Retinal pigment epithelial cell (primary cell): ENCODE measurements at regions not wholly inside any gene's neighbourhood (a gene's known extent, or its start where the extent isn't known, plus 50 kb on each side); places are given as distances from the start of the nearest gene placed in this dataset.

ENCODE experiments used
- DNase-seq: peaks from one replicate; pipeline ENCODE4 v3.0.0-alpha.2; 2010; ENCODE audit warnings: low read depth
- H3K4me3 ChIP-seq: 2 replicates; pipeline ENCODE4 v1.5.1; 2011; ENCODE audit warnings: mild to moderate bottlenecking, low read length, control low read depth, moderate library complexity
- CTCF ChIP-seq: conservative IDR thresholded peaks from 2 replicates; pipeline ENCODE4 v1.5.1; 2011; ENCODE audit warnings: low read depth, low read length, control low read depth, inconsistent platforms

DNA sequence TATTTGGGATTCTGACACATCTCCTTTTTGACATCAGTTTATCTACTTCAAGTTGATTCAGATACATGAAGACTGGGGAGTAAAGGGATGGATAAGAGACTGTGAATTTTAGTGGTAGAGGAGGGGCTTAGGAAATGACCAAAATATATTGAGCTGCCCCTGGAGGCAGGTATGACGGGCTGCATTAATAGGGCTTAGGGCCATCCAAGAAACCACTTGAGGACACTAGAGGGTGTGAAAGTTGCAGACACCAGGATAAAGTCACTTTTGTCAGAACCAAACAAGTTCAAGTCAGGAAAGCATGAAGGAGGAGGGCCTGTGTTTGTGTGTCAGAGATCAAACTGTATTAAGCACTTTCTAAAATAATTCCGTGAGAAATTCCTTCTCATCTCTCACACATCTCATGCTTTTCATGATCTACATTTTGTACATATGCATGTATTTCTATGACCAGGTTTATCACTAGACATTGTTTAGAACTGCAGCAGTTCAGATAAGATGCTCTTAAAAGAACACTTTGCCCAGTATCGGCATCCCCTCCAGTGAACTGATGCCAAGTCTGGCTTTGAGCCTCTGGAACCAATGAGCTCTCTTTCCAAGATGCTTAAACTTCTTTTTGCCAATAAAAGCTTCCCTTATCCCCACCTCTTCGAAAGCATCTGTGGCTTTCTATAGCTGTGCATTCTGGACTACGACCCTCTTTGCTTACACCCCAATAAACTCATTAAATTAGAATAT is 136.9 kb downstream of the SLC38A1 start:
- no peak overlapping the region for H3K4me3 ChIP-seq
- no peak for TF ChIP-seq CTCF
- DNase-seq = no peak

DNA sequence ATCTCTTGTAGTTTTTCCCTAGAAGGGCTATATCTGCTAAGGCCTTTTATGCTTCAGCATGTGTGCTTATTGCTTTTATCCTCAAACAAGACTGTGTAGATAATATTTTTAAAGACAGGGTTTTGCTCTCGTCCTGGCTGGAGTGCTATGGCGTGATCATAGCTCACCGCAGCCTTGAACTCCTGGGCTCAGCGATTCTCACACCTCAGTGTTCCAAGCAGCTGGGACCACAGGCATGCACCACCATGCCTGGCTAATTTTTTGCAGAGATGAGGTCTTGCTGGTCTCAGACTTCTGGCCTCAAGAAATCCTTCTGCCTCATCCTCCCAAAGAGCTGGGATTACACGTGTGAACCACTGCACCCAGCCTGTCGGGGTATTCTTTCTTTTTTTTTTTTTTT is 137.3 kb upstream of the SCAF11 start:
- no peak for TF ChIP-seq CTCF
- no peak overlapping the region for H3K4me3 ChIP-seq
- no peak for DNase-seq

DNA sequence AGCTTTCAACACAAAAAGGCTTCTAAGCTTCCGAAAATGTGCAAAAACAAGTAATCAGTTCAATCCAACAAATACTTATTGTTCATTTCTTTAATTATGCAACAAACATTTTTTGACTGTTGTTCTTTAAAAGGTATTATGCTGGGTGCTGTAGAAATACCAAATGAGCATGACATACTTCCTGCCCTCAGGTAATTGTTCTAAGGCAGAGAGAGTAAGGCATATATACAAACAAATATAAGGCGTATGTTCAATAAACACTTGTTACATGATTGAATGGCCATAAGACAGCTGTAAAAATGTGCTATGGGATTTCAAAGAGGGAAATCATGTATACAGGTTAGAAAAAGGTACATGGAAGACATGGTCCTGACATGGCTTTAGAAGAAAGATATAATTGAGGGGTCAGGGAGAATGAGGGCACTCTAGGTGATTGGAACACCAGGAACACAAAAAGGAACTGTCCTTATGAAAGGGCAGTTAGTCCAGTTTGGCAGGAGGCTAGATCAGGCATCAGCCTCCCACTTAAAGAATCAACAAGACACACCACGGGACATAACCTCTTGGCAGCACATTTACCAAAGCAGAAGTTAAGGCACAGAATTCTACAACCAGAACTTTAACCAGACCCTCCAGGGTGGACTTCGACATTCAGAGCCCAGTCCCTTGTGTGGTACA is 135.8 kb upstream of the SCAF11 start:
- DNase-seq = no peak
- no peak for TF ChIP-seq CTCF
- H3K4me3 ChIP-seq = no peak overlapping the region

GRCh38 chr12:46124848-46125619 is 134.7 kb upstream of the SCAF11 start:
- peak; percentile 78 for TF ChIP-seq CTCF

GRCh38 chr12:46124132-46124847 is 133.9 kb upstream of the SCAF11 start:
- H3K4me3 ChIP-seq = no peak overlapping the region
- no peak for TF ChIP-seq CTCF
- DNase-seq = no peak

More at GRCh38 chr12:46124848-46125619, 134.7 kb upstream of the SCAF11 start:
- H3K4me3 ChIP-seq = peak overlapping the region; percentile 23
- DNase-seq = peak; percentile 53

GRCh38 chr12:46112364-46112763 is 122.0 kb upstream of the SCAF11 start:
- DNase-seq = no peak
- no peak overlapping the region for H3K4me3 ChIP-seq
- no peak for TF ChIP-seq CTCF
